DND-41 (cell line): ENCODE measurements at regions not wholly inside any gene's neighbourhood (a gene's known extent, or its start where the extent isn't known, plus 50 kb on each side); places are given as distances from the start of the nearest gene placed in this dataset.

Experiments
- EZH2 ChIP-seq: IDR thresholded peaks from 3 replicates; pipeline ENCODE4 v1.6.1; 2012; ENCODE audit warnings: borderline replicate concordance, low read depth, mild to moderate bottlenecking, moderate library complexity, low read length, inconsistent platforms; ENCODE audit not compliant: severe bottlenecking
- TF ChIP-seq, protein P1 (sequence below): IDR thresholded peaks from 2 replicates; pipeline ENCODE4 v1.5.1; 2012; ENCODE audit warnings: borderline replicate concordance, low read length, moderate library complexity, mild to moderate bottlenecking; ENCODE audit not compliant: poor library complexity, severe bottlenecking; ENCODE audit errors: extremely low read depth

DNA sequence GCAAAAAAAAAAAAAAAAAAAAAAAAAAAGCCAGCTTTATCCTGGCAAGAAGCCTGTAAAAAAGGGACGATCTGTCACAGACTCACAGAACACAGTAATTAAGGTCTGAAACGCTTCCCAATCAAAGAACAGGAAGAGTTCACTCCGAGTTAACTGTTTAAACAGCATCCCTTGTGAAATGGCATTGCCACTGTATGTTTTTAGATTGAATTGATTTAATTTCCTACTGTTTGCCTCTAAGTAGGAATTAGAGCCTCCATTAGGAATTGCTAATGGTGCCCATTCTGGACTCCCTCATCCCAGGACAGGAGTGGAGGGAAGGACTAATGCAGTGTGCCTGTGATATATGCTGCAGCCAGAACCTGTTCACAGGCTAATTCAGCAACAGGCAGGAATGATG is 370.8 kb downstream of the RWDD3 start:
- TF ChIP-seq, protein P1, sequence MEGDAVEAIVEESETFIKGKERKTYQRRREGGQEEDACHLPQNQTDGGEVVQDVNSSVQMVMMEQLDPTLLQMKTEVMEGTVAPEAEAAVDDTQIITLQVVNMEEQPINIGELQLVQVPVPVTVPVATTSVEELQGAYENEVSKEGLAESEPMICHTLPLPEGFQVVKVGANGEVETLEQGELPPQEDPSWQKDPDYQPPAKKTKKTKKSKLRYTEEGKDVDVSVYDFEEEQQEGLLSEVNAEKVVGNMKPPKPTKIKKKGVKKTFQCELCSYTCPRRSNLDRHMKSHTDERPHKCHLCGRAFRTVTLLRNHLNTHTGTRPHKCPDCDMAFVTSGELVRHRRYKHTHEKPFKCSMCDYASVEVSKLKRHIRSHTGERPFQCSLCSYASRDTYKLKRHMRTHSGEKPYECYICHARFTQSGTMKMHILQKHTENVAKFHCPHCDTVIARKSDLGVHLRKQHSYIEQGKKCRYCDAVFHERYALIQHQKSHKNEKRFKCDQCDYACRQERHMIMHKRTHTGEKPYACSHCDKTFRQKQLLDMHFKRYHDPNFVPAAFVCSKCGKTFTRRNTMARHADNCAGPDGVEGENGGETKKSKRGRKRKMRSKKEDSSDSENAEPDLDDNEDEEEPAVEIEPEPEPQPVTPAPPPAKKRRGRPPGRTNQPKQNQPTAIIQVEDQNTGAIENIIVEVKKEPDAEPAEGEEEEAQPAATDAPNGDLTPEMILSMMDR = no peak
- TF ChIP-seq EZH2 = no peak
